DOHH2 (cell line): ENCODE measurements at regions not wholly inside any gene's neighbourhood (a gene's known extent, or its start where the extent isn't known, plus 50 kb on each side); places are given as distances from the start of the nearest gene placed in this dataset.

ENCODE experiments used
- CTCF ChIP-seq: fragments of 200-600 bp; sonication (generic); IDR thresholded peaks from one replicate; pipeline ENCODE4 v1.5.1; 2014; ENCODE audit warnings: antibody characterized with exemption, mild to moderate bottlenecking, low read depth, low read length; ENCODE audit not compliant: poor library complexity, severe bottlenecking
- EZH2phosphoT487 ChIP-seq: fragments of 200-600 bp; sonication (generic); IDR thresholded peaks from 2 replicates; pipeline ENCODE4 v1.6.1; 2017; ENCODE audit warnings: borderline replicate concordance, mild to moderate bottlenecking, antibody characterized with exemption, low read length, moderate library complexity, mixed read lengths

- TF ChIP-seq CTCF (no peak), EZH2phosphoT487 (no peak)
Observed at GRCh38 chr11:110892741-110893285, 180.6 kb upstream of the ARHGAP20 start.
